ENCODE measurements at regions not wholly inside any gene's neighbourhood (a gene's known extent, or its start where the extent isn't known, plus 50 kb on each side); places are given as distances from the start of the nearest gene placed in this dataset.

- TF ChIP-seq CTCF (IDR thresholded peaks at IDR 0.05; ENCODE audit: insufficient read depth, low read length), result no peak
- no peak for DNase-seq (ENCODE audit: low read depth)
- no peak overlapping the region for H3K4me3 ChIP-seq (ENCODE audit: low read depth, low read length)
These were observed 247.6 kb downstream of the CDCA7 start for GRCh38 chr2:173602153-173602795.

GRCh38 chr2:173605994-173606393 is 251.3 kb downstream of the CDCA7 start:
- TF ChIP-seq CTCF (IDR thresholded peaks at IDR 0.05; ENCODE audit: insufficient read depth, low read length), result no peak
- DNase-seq (ENCODE audit: low read depth), result no peak
- H3K4me3 ChIP-seq (ENCODE audit: low read depth, low read length), result no peak overlapping the region

- TF ChIP-seq CTCF (IDR thresholded peaks at IDR 0.05; ENCODE audit: insufficient read depth, low read length), result no peak
- no peak overlapping the region for H3K4me3 ChIP-seq (ENCODE audit: low read depth, low read length)
- no peak for DNase-seq (ENCODE audit: low read depth)
These were observed 252.1 kb downstream of the CDCA7 start for GRCh38 chr2:173606619-173607248.

DNA sequence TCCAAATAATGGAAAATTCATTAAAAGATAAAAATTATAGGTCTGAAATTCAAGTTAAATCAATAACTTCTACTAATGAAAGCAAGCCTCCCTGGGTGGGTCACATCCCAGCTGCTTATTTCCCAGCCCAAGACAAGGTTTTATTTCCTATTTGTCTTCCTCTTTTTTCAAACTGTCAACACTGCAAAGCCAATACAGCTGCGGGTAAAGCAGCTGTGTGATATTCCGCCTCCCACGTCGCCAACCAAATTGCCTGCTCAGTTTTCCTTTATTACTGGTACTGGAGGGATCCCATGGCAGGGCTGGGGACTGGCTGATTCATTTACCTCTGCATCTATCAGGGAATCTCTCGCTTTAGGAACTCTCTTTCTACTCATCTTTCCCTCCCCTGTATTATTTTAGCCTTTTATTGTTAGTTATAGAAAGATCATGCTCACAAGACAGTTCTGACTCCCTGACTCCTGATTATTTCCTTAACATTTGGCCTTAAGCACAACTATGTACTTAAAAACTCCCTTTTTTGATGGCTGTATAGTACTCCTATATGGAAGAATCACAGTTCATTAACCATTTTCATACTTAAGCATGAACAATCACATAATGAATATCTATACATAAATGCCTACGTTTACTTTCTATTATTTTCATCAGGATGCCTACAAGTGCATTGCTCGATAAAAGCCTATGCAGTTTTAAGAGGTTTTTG is 253.1 kb downstream of the CDCA7 start:
- no peak for TF ChIP-seq CTCF (IDR thresholded peaks at IDR 0.05; ENCODE audit: insufficient read depth, low read length)
- H3K4me3 ChIP-seq (ENCODE audit: low read depth, low read length), result no peak overlapping the region
- DNase-seq (ENCODE audit: low read depth), result no peak

DNA sequence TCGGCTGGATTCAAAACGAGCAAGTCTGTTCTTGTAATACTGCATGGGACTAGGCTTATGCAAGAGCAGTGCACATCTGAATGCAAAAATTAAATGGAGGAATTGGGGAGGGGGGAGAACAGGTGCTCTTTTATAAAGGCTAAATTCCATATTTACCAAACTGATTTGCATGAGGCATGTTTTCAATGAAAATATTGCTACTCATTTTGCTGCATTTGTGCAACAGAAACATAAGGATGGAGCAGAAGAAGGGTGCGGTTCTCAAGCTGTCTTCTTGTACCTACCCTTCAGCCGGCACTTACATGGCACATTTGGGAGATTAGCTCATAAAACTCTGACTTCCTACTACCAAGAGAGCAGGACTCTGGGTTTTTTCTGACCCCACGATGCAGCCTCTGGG is 256.4 kb downstream of the CDCA7 start:
- H3K4me3 ChIP-seq (ENCODE audit: low read depth, low read length), result no peak overlapping the region
- TF ChIP-seq CTCF (IDR thresholded peaks at IDR 0.05; ENCODE audit: insufficient read depth, low read length), result no peak
- DNase-seq (ENCODE audit: low read depth), result no peak

DNA sequence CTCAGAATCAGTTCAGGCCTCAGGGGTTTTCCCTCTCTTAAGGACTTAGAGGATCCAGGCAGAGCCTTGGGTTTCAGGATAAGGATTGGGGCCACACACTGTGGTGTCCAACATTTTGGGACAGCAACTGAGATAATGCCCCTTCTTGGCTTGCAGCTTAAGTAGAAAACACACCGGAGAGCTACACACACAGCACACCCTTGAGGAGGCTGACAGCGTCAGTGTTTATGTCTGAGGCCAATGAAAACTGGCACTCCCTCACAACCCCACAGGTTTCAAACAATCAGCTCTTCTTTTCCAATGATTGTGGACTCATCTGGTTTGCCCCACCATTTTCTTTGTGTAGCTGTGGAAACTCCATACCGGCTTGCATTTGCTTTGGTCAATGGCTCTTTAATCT is 257.7 kb downstream of the CDCA7 start:
- TF ChIP-seq CTCF (IDR thresholded peaks at IDR 0.05; ENCODE audit: insufficient read depth, low read length), result no peak
- no peak overlapping the region for H3K4me3 ChIP-seq (ENCODE audit: low read depth, low read length)
- DNase-seq (ENCODE audit: low read depth), result no peak
